C4-2B (cell line): ENCODE measurements at regions not wholly inside any gene's neighbourhood (a gene's known extent, or its start where the extent isn't known, plus 50 kb on each side); places are given as distances from the start of the nearest gene placed in this dataset.

Experiments
- ZFX ChIP-seq: fragments of 450-650 bp; IDR thresholded peaks from 2 replicates; pipeline ENCODE4 v1.6.1; 2017
- TF ChIP-seq, protein P1 (sequence below): fragments of 450-650 bp; conservative IDR thresholded peaks from 2 replicates; pipeline ENCODE4 v1.5.1; 2017; ENCODE audit warnings: mild to moderate bottlenecking

- TF ChIP-seq, protein P1, sequence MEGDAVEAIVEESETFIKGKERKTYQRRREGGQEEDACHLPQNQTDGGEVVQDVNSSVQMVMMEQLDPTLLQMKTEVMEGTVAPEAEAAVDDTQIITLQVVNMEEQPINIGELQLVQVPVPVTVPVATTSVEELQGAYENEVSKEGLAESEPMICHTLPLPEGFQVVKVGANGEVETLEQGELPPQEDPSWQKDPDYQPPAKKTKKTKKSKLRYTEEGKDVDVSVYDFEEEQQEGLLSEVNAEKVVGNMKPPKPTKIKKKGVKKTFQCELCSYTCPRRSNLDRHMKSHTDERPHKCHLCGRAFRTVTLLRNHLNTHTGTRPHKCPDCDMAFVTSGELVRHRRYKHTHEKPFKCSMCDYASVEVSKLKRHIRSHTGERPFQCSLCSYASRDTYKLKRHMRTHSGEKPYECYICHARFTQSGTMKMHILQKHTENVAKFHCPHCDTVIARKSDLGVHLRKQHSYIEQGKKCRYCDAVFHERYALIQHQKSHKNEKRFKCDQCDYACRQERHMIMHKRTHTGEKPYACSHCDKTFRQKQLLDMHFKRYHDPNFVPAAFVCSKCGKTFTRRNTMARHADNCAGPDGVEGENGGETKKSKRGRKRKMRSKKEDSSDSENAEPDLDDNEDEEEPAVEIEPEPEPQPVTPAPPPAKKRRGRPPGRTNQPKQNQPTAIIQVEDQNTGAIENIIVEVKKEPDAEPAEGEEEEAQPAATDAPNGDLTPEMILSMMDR = no peak
- no peak for TF ChIP-seq ZFX
These were observed 81.1 kb upstream of the SLC4A4 start for GRCh38 chr4:71257761-71258160.
